H9 (cell line): ENCODE measurements at regions not wholly inside any gene's neighbourhood (a gene's known extent, or its start where the extent isn't known, plus 50 kb on each side); places are given as distances from the start of the nearest gene placed in this dataset.

Experiments used
- DNase-seq: peaks from one replicate; pipeline ENCODE4 v3.0.0-alpha.2; 2017
- H2AFZ ChIP-seq: one replicate; pipeline ENCODE4 v1.6.1; 2013; ENCODE audit warnings: mild to moderate bottlenecking, low read length, control low read depth, moderate library complexity
- H2AK5ac ChIP-seq: 2 replicates; pipeline ENCODE4 v1.6.1; 2013; ENCODE audit warnings: low read length, control low read depth, mixed read lengths; ENCODE audit not compliant: insufficient read length
- H2BK120ac ChIP-seq: one replicate; pipeline ENCODE4 v1.6.1; 2013; ENCODE audit warnings: low read depth, mild to moderate bottlenecking, low read length, control low read depth, inconsistent platforms; ENCODE audit not compliant: poor library complexity, severe bottlenecking
- H2BK12ac ChIP-seq: 2 replicates; pipeline ENCODE4 v1.6.1; 2013; ENCODE audit warnings: low read length, control low read depth, mixed read lengths, low read depth; ENCODE audit not compliant: insufficient read length
- H2BK15ac ChIP-seq: 2 replicates; pipeline ENCODE4 v1.6.1; 2013; ENCODE audit warnings: low read depth, low read length, control low read depth
- H2BK20ac ChIP-seq: one replicate; pipeline ENCODE4 v1.6.1; 2013; ENCODE audit warnings: low read depth, mild to moderate bottlenecking, low read length, control low read depth, inconsistent platforms; ENCODE audit not compliant: poor library complexity, severe bottlenecking
- H2BK5ac ChIP-seq: 2 replicates; pipeline ENCODE4 v1.6.1; 2013; ENCODE audit warnings: low read length, control low read depth, mixed read lengths; ENCODE audit not compliant: insufficient read length
- H3K14ac ChIP-seq: 2 replicates; pipeline ENCODE4 v1.6.1; 2013; ENCODE audit warnings: low read length, control low read depth; ENCODE audit not compliant: insufficient read depth
- H3K18ac ChIP-seq: 2 replicates; pipeline ENCODE4 v1.6.1; 2013; ENCODE audit warnings: low read depth, mild to moderate bottlenecking, mixed read lengths, low read length, control low read depth; ENCODE audit not compliant: insufficient read length
- H3K23ac ChIP-seq: 2 replicates; pipeline ENCODE4 v1.6.1; 2013; ENCODE audit warnings: low read length, control low read depth, mixed read lengths, low read depth; ENCODE audit not compliant: insufficient read length
- H3K23me2 ChIP-seq: 2 replicates; pipeline ENCODE4 v1.6.1; 2013; ENCODE audit warnings: low read depth, mild to moderate bottlenecking, mixed read lengths, low read length, control low read depth; ENCODE audit not compliant: insufficient read length, poor library complexity, severe bottlenecking
- H3K27ac ChIP-seq: 2 replicates; pipeline ENCODE4 v1.5.1; 2013; ENCODE audit warnings: low read length, control low read depth, mixed read lengths, low read depth; ENCODE audit not compliant: insufficient read length
- H3K27me3 ChIP-seq: 2 replicates; pipeline ENCODE4 v1.6.1; 2013; ENCODE audit warnings: low read length, control low read depth, inconsistent platforms; ENCODE audit not compliant: insufficient read depth
- H3K4ac ChIP-seq: 2 replicates; pipeline ENCODE4 v1.6.1; 2013; ENCODE audit warnings: low read depth, mild to moderate bottlenecking, control low read depth, inconsistent platforms, low read length, moderate library complexity
- H3K4me1 ChIP-seq: 2 replicates; pipeline ENCODE4 v1.6.1; 2013; ENCODE audit warnings: low read length, control low read depth, inconsistent platforms; ENCODE audit not compliant: insufficient read depth
- H3K4me2 ChIP-seq: 2 replicates; pipeline ENCODE4 v1.6.1; 2013; ENCODE audit warnings: low read length, control low read depth, mixed read lengths; ENCODE audit not compliant: insufficient read length, insufficient read depth
- H3K56ac ChIP-seq: 2 replicates; pipeline ENCODE4 v1.6.1; 2013; ENCODE audit warnings: low read depth, mild to moderate bottlenecking, mixed read lengths, low read length, control low read depth; ENCODE audit not compliant: insufficient read length
- H3K79me1 ChIP-seq: 2 replicates; pipeline ENCODE4 v1.6.1; 2013; ENCODE audit warnings: low read depth, mild to moderate bottlenecking, moderate library complexity, low read length, control low read depth, inconsistent platforms; ENCODE audit not compliant: insufficient read depth, poor library complexity, severe bottlenecking
- H3K79me2 ChIP-seq: 2 replicates; pipeline ENCODE4 v1.6.1; 2013; ENCODE audit warnings: low read length, control low read depth, inconsistent platforms; ENCODE audit not compliant: insufficient read depth
- H3K9ac ChIP-seq: 2 replicates; pipeline ENCODE4 v1.6.1; 2013; ENCODE audit warnings: low read length, control low read depth, mixed read lengths; ENCODE audit not compliant: insufficient read length; ENCODE audit errors: extremely low read depth
- H3K9me3 ChIP-seq: one replicate; pipeline ENCODE4 v1.6.1; 2013; ENCODE audit warnings: low read depth, low read length, inconsistent platforms; ENCODE audit not compliant: control insufficient read depth
- H3T11ph ChIP-seq: one replicate; pipeline ENCODE4 v1.6.1; 2013; ENCODE audit warnings: mild to moderate bottlenecking, low read length, control low read depth, inconsistent platforms
- H4K20me1 ChIP-seq: one replicate; pipeline ENCODE4 v1.6.1; 2013; ENCODE audit not compliant: control insufficient read depth, insufficient read length, insufficient read depth
- H4K5ac ChIP-seq: 2 replicates; pipeline ENCODE4 v1.6.1; 2013; ENCODE audit warnings: low read depth, mild to moderate bottlenecking, mixed read lengths, low read length, control low read depth; ENCODE audit not compliant: insufficient read length
- H4K8ac ChIP-seq: replicated peaks from 2 replicates; pipeline ENCODE4 v1.6.1; 2013; ENCODE audit warnings: low read length, control low read depth, mixed read lengths, low read depth; ENCODE audit not compliant: insufficient read length
- H4K91ac ChIP-seq: 2 replicates; pipeline ENCODE4 v1.6.1; 2013; ENCODE audit warnings: low read depth, mild to moderate bottlenecking, moderate library complexity, mixed read lengths, low read length, control low read depth; ENCODE audit not compliant: insufficient read length
- H3K27ac Mint-ChIP-seq, 3 experiments: 2 replicates in 2 of 3; 3 replicates in 1 of 3; pipeline ENCODE4 v1.8.0; 2020 to 2021; ENCODE audit warnings: mixed read lengths in 3 of 3, mild to moderate bottlenecking in 1 of 3, moderate library complexity in 1 of 3
- H3K27me3 Mint-ChIP-seq: 2 replicates; pipeline ENCODE4 v1.8.0; 2021; ENCODE audit warnings: low read depth, mild to moderate bottlenecking, moderate library complexity, mixed read lengths
- H3K36me3 Mint-ChIP-seq, 3 experiments: 2 replicates in 2 of 3; 3 replicates in 1 of 3; pipeline ENCODE4 v1.8.0; 2020 to 2021; ENCODE audit warnings: low read depth in 3 of 3, mixed read lengths in 3 of 3; ENCODE audit not compliant: insufficient read depth in 1 of 3
- H3K4me1 Mint-ChIP-seq, 2 experiments: 2 replicates each; pipeline ENCODE4 v1.8.0; 2020; ENCODE audit warnings: mixed read lengths in 2 of 2
- H3K4me3 Mint-ChIP-seq, 2 experiments: 2 replicates in 1 of 2; 3 replicates in 1 of 2; pipeline ENCODE4 v1.8.0; 2020 to 2021; ENCODE audit warnings: mild to moderate bottlenecking in 2 of 2, mixed read lengths in 2 of 2, moderate library complexity in 1 of 2
- H3K9me3 Mint-ChIP-seq, 2 experiments: 2 replicates in 1 of 2; 3 replicates in 1 of 2; pipeline ENCODE4 v1.8.0; 2020; ENCODE audit warnings: mild to moderate bottlenecking in 2 of 2, mixed read lengths in 2 of 2, moderate library complexity in 1 of 2
- CTCF ChIP-seq: fragments of 200-600 bp; sonication (generic); conservative IDR thresholded peaks from 3 replicates; pipeline ENCODE4 v1.8.0; 2021; ENCODE audit warnings: antibody characterized with exemption, mild to moderate bottlenecking
- WGBS: extraction: QIAGEN DNeasy Blood & Tissue Kit; methylation state at CpG from one replicate; pipeline ENCODE4 v1.1.7; 2013; ENCODE audit warnings: missing lambda C conversion rate, low lambda C conversion rate, mixed read lengths; ENCODE audit not compliant: insufficient read length; ENCODE audit errors: extremely low coverage; 5-methylcytosine and 5-hydroxymethylcytosine counted together

GRCh38 chr9:12253941-12254340, 439.2 kb upstream of the TYRP1 start:
- Histone ChIP-seq H3K56ac (no peak overlapping the region), H3K4me1 (no peaks in the 10 kb centered on the region), H3K27ac (no peak overlapping the region), H3K14ac (no peak overlapping the region), H3K4me2 (no peak overlapping the region), H4K91ac (no peak overlapping the region), H2AFZ (no peak overlapping the region), H3K4ac (no peak overlapping the region), H3K9ac (no peak overlapping the region), H3K79me2 (no peaks in the 10 kb centered on the region), H4K20me1 (no peaks in the 10 kb centered on the region), H2AK5ac (no peak overlapping the region), H3K23ac (no peak overlapping the region), H4K8ac (no peak overlapping the region), H2BK5ac (no peak overlapping the region), H3K9me3 (no peaks in the 10 kb centered on the region), H2BK15ac (no peak overlapping the region), H2BK12ac (no peak overlapping the region), H3K23me2 (no peaks in the 10 kb centered on the region), H3T11ph (no peak overlapping the region), H4K5ac (no peak overlapping the region), H3K79me1 (no peaks in the 10 kb centered on the region), H2BK120ac (no peak overlapping the region), H3K18ac (no peak overlapping the region), H3K27me3 (no peaks in the 10 kb centered on the region), H2BK20ac (no peak overlapping the region)
- Mint-ChIP-seq H3K27me3 (no peaks in the 10 kb centered on the region), H3K4me1 (no peaks in the 10 kb centered on the region; a peak in 1 of 4 replicates), H3K27ac (no peak overlapping the region), H3K36me3 (peaks cover 0 to 21% (median 4%) of the 10 kb centered on the region in 3 experiments; a peak in 6 of 7 replicates), H3K4me3 (no peak overlapping the region), H3K9me3 (peaks cover 14 to 40% of the 10 kb centered on the region in 2 experiments)
- WGBS = no CpG with 5 or more reads among the region's 2 CpGs
- DNase-seq = no peak
- TF ChIP-seq CTCF = no peak
